NCI-H2196 treated with DMSO at 0.1 percent for 48 hours (cell line): ENCODE measurements at regions not wholly inside any gene's neighbourhood (a gene's known extent, or its start where the extent isn't known, plus 50 kb on each side); places are given as distances from the start of the nearest gene placed in this dataset.

Source experiments
- DNase-seq: peaks from one replicate; lab custom pipeline; 2025; ENCODE audit not compliant: unreplicated experiment; lab: John Stamatoyannopoulos, UW

GRCh38 chr2:167310442-167310841 lies 422.2 kb downstream of the XIRP2 start:
- no peak for DNase-seq
